H1 (cell line): ENCODE measurements at regions not wholly inside any gene's neighbourhood (a gene's known extent, or its start where the extent isn't known, plus 50 kb on each side); places are given as distances from the start of the nearest gene placed in this dataset.

ENCODE experiments used
- CTCF ChIA-PET: fragments of 300-600 bp; sonication (Branson Sonifier 250); formaldehyde crosslinking; loops from one replicate; lab custom pipeline; 2021; ENCODE audit not compliant: partially characterized antibody; lab: Charles Lee
- POLR2A ChIA-PET: fragments of 300-600 bp; sonication (Branson Sonifier 250); formaldehyde crosslinking; loops from one replicate; lab custom pipeline; 2021; ENCODE audit warnings: inconsistent platforms; ENCODE audit not compliant: partially characterized antibody; lab: Charles Lee
- DNase-seq, 2 experiments: peaks; one replicate each; pipeline versions ENCODE4 v3.0.0 to v3.0.0-alpha.2; 2010 to 2022; ENCODE audit warnings: low spot score in 2 of 2, low read depth in 1 of 2, mixed read lengths in 1 of 2
- FAIRE-seq: peaks from 2 replicates; lab custom pipeline; 2011; peaks lifted over from hg19 to GRCh38; lab: Jason Lieb, UNC
- H2AFZ ChIP-seq: 2 replicates; pipeline ENCODE4 v1.8.1; 2012; ENCODE audit warnings: low read length, inconsistent platforms
- H2AK5ac ChIP-seq: 2 replicates; pipeline ENCODE4 v1.6.1; 2013; ENCODE audit warnings: low read depth, low read length
- H2BK120ac ChIP-seq: replicated peaks from 2 replicates; pipeline ENCODE3; 2013; ENCODE audit warnings: low read depth, low read length, inconsistent platforms
- H2BK12ac ChIP-seq: 2 replicates; pipeline ENCODE4 v1.6.1; 2013; ENCODE audit warnings: low read depth, low read length
- H2BK15ac ChIP-seq: 2 replicates; pipeline ENCODE4 v1.6.1; 2013; ENCODE audit warnings: low read length
- H2BK20ac ChIP-seq: 2 replicates; pipeline ENCODE4 v1.6.1; 2013; ENCODE audit warnings: low read length
- H2BK5ac ChIP-seq: 2 replicates; pipeline ENCODE4 v1.6.1; 2013; ENCODE audit warnings: low read depth, low read length
- H3K14ac ChIP-seq: 2 replicates; pipeline ENCODE4 v1.6.1; 2013; ENCODE audit warnings: inconsistent platforms; ENCODE audit not compliant: insufficient read length
- H3K18ac ChIP-seq: 2 replicates; pipeline ENCODE4 v1.6.1; 2013; ENCODE audit warnings: low read length; ENCODE audit errors: extremely low read depth
- H3K23ac ChIP-seq: 2 replicates; pipeline ENCODE4 v1.6.1; 2013; ENCODE audit warnings: inconsistent platforms; ENCODE audit not compliant: insufficient read length
- H3K23me2 ChIP-seq: 2 replicates; pipeline ENCODE4 v1.6.1; 2013; ENCODE audit warnings: low read depth, low read length
- H3K27ac ChIP-seq: 2 replicates; pipeline ENCODE4 v1.6.1; 2011; ENCODE audit warnings: low read depth, low read length, inconsistent platforms
- H3K27me3 ChIP-seq, 4 experiments: replicated peaks in 1 of 4; 1 replicate in 1 of 4; 2 replicates in 3 of 4; pipeline versions ENCODE4 v1.6.1 to v1.8.1; 2011 to 2013; ENCODE audit warnings: low read length in 3 of 4, mild to moderate bottlenecking in 3 of 4, inconsistent platforms in 2 of 4, mixed read lengths in 2 of 4, moderate library complexity in 1 of 4; ENCODE audit not compliant: control insufficient read depth in 3 of 4, insufficient read depth in 3 of 4; ENCODE audit errors: extremely low read depth in 1 of 4
- H3K36me3 ChIP-seq, 4 experiments: 2 replicates each; pipeline versions ENCODE4 v1.6.1 to v1.8.1; 2011 to 2013; ENCODE audit warnings: mild to moderate bottlenecking in 4 of 4, low read length in 3 of 4, moderate library complexity in 2 of 4, control low read depth in 1 of 4, inconsistent platforms in 1 of 4; ENCODE audit not compliant: insufficient read depth in 4 of 4, control insufficient read depth in 2 of 4
- H3K4ac ChIP-seq: replicated peaks from 2 replicates; pipeline ENCODE3; 2013; ENCODE audit warnings: low read length, low read depth, mixed read lengths, inconsistent platforms; ENCODE audit not compliant: insufficient read length
- H3K4me1 ChIP-seq, 4 experiments: replicated peaks in 1 of 4; 1 replicate in 1 of 4; 2 replicates in 3 of 4; pipeline versions ENCODE4 v1.6.1 to v1.8.1; 2011 to 2013; ENCODE audit warnings: low read length in 3 of 4, inconsistent platforms in 2 of 4, mixed read lengths in 1 of 4; ENCODE audit not compliant: insufficient read depth in 4 of 4, control insufficient read depth in 3 of 4
- H3K4me2 ChIP-seq, 2 experiments: 2 replicates each; pipeline versions ENCODE4 v1.6.1 to v1.8.1; 2011 to 2013; ENCODE audit warnings: low read depth in 2 of 2, low read length in 2 of 2, control low read depth in 1 of 2, inconsistent platforms in 1 of 2, mild to moderate bottlenecking in 1 of 2; ENCODE audit not compliant: insufficient read depth in 1 of 2
- H3K4me3 ChIP-seq, 4 experiments: fragments of 200-600, 300-600 bp in 1 of 4; sonication (generic), shearing (Covaris generic), sonication (Bioruptor Twin) in 1 of 4; 2 replicates each; pipeline versions ENCODE4 v1.5.1 to v1.8.1; 2011 to 2016; ENCODE audit warnings: low read length in 4 of 4, low read depth in 3 of 4, control low read depth in 2 of 4, inconsistent platforms in 2 of 4, mild to moderate bottlenecking in 2 of 4, mixed read lengths in 1 of 4, moderate library complexity in 1 of 4; ENCODE audit not compliant: insufficient read depth in 2 of 4; ENCODE audit errors: extremely low read depth in 1 of 4
- H3K56ac ChIP-seq: replicated peaks from 2 replicates; pipeline ENCODE3; 2013; ENCODE audit warnings: low read depth, mild to moderate bottlenecking, mixed read lengths, low read length, inconsistent platforms; ENCODE audit not compliant: insufficient read length
- H3K79me1 ChIP-seq: 2 replicates; pipeline ENCODE4 v1.6.1; 2013; ENCODE audit warnings: low read depth, low read length, control low read depth
- H3K79me2 ChIP-seq, 2 experiments: 2 replicates each; pipeline versions ENCODE4 v1.6.1 to v1.8.1; 2012 to 2013; ENCODE audit warnings: low read length in 2 of 2, mild to moderate bottlenecking in 2 of 2, inconsistent platforms in 1 of 2; ENCODE audit not compliant: insufficient read depth in 2 of 2, control insufficient read depth in 1 of 2
- H3K9ac ChIP-seq, 4 experiments: replicated peaks in 1 of 4; 1 replicate in 1 of 4; 2 replicates in 3 of 4; pipeline versions ENCODE4 v1.6.1 to v1.8.1; 2011 to 2013; ENCODE audit warnings: low read depth in 3 of 4, low read length in 3 of 4, control low read depth in 2 of 4, mild to moderate bottlenecking in 2 of 4, moderate library complexity in 2 of 4, inconsistent platforms in 1 of 4; ENCODE audit errors: extremely low read depth in 1 of 4
- H3K9me3 ChIP-seq, 2 experiments: 2 replicates each; pipeline versions ENCODE4 v1.6.1 to v1.8.1; 2012 to 2013; ENCODE audit warnings: mild to moderate bottlenecking in 2 of 2, moderate library complexity in 2 of 2, control low read depth in 1 of 2, inconsistent platforms in 1 of 2, low read depth in 1 of 2, low read length in 1 of 2, mixed read lengths in 1 of 2; ENCODE audit not compliant: insufficient read depth in 2 of 2
- H4K20me1 ChIP-seq, 2 experiments: replicated peaks in 1 of 2; 2 replicates each; pipeline versions ENCODE3 to v1.8.1; 2011 to 2013; ENCODE audit warnings: inconsistent platforms in 2 of 2, low read length in 2 of 2, mild to moderate bottlenecking in 1 of 2; ENCODE audit not compliant: insufficient read depth in 2 of 2, control insufficient read depth in 1 of 2
- H4K5ac ChIP-seq: 2 replicates; pipeline ENCODE4 v1.6.1; 2013; ENCODE audit warnings: low read length, low read depth, mixed read lengths, inconsistent platforms; ENCODE audit not compliant: insufficient read length
- H4K8ac ChIP-seq: 2 replicates; pipeline ENCODE4 v1.8.0; 2013; ENCODE audit warnings: mild to moderate bottlenecking, moderate library complexity, low read length, inconsistent platforms; ENCODE audit not compliant: insufficient read depth; ENCODE audit errors: extremely low read depth
- H4K91ac ChIP-seq: replicated peaks from 2 replicates; pipeline ENCODE3; 2013; ENCODE audit warnings: low read length, mixed read lengths, inconsistent platforms; ENCODE audit not compliant: insufficient read length
- KDM4A ChIP-seq: IDR thresholded peaks from one replicate; pipeline ENCODE4 v1.7.1; 2012; ENCODE audit warnings: low read depth, mild to moderate bottlenecking, moderate library complexity, low read length, inconsistent platforms; ENCODE audit not compliant: severe bottlenecking
- NANOG ChIP-seq: IDR thresholded peaks from 2 replicates; pipeline ENCODE4 v1.6.1; 2011; ENCODE audit warnings: low read length, low read depth, mild to moderate bottlenecking, inconsistent platforms; ENCODE audit not compliant: insufficient read depth, poor library complexity, severe bottlenecking
- SP4 ChIP-seq: IDR thresholded peaks from 2 replicates; pipeline ENCODE4 v1.6.1; 2012; ENCODE audit warnings: low read length, inconsistent platforms
- WGBS, 2 experiments: shearing (Covaris generic) in 1 of 2; methylation state at CpG; one replicate each; pipeline versions ENCODE4 v1.1.6 to v1.1.7; 2013 to 2015; ENCODE audit warnings: low lambda C conversion rate in 2 of 2, mixed read lengths in 2 of 2, inconsistent platforms in 1 of 2, low coverage in 1 of 2, missing lambda C conversion rate in 1 of 2; ENCODE audit not compliant: insufficient replicate concordance in 2 of 2, insufficient coverage in 1 of 2, insufficient read length in 1 of 2; ENCODE audit errors: extremely low coverage in 1 of 2, missing lambda C conversion rate in 1 of 2; 5-methylcytosine and 5-hydroxymethylcytosine counted together

DNA sequence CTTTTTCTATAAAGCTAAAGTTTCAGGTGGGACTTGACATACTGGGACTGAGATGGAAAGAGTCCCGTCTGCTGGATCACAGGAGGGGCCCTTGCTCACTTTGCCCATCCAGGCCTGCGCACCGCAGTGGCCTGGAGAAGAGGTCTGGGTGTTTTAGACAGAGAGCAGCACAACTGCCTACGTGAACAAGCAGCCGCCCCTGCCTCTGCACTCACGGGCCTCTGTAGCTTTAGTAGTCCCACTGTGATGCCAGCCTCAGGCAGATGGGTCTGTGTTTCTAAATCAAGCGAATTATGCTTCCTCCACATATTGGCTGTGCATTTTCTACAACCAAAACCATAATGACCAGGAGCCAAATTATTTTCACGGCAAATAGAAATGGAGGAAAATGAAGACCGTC is 184.8 kb upstream of the FOXQ1 start:
- Histone ChIP-seq H2BK20ac (no peak overlapping the region), H2BK120ac (no peak overlapping the region), H4K91ac (no peak overlapping the region), H3K4ac (no peak overlapping the region), H2BK12ac (no peak overlapping the region), H3K9me3 (no peaks in the 10 kb centered on the region), H3K4me1 (no peaks in the 10 kb centered on the region), H3K4me2 (no peak overlapping the region), H3K9ac (no peak overlapping the region), H4K20me1 (no peaks in the 10 kb centered on the region), H4K5ac (no peak overlapping the region), H3K27ac (no peak overlapping the region), H3K79me2 (no peaks in the 10 kb centered on the region), H2AFZ (no peak overlapping the region), H3K18ac (no peak overlapping the region), H3K14ac (no peak overlapping the region), H3K79me1 (no peaks in the 10 kb centered on the region), H3K23me2 (no peaks in the 10 kb centered on the region), H3K23ac (no peak overlapping the region), H2BK5ac (no peak overlapping the region), H4K8ac (no peak overlapping the region), H3K27me3 (no peaks in the 10 kb centered on the region), H2AK5ac (no peak overlapping the region), H3K56ac (no peak overlapping the region), H3K4me3 (no peak overlapping the region), H3K36me3 (no peaks in the 10 kb centered on the region), H2BK15ac (no peak overlapping the region)
- no peak for DNase-seq
- ChIA-PET CTCF (interaction anchor here (0.6 kb wide), 1 partner anchor 102 kb away, joined by 3 read pairs; no protein-coding TSS in a partner anchor), POLR2A (no interaction called here)
- TF ChIP-seq KDM4A, result no peak
- TF ChIP-seq SP4, result no peak
- no peak for TF ChIP-seq NANOG
- WGBS, 2 experiments, result 94% methylated on average over 9 of the region's 9 CpGs; no CpG with 5 or more reads in 1 of the 2 experiments
- no peak for FAIRE-seq
